GM12878 (cell line): ENCODE measurements at regions not wholly inside any gene's neighbourhood (a gene's known extent, or its start where the extent isn't known, plus 50 kb on each side); places are given as distances from the start of the nearest gene placed in this dataset.

Experiments used
- ATAC-seq: fragments of 200-7000 bp; cut with Tn5 transposase; 3 replicates; pipeline ENCODE4 v1.9.1; 2020; ENCODE audit warnings: mild to moderate bottlenecking, moderate library complexity
- BruUV-seq: library from RNA; stranded (reverse); fragments of 400-500 nt; replicated peaks from 2 replicates; lab custom pipeline; 2021; lab: Mats Ljungman, UMichigan
- CTCF ChIA-PET: fragments of 300-600 bp; sonication (Branson Sonifier 250); formaldehyde crosslinking; extraction: SDS; loops from one replicate; lab custom pipeline; 2021; ENCODE audit warnings: inconsistent platforms; lab: Yijun Ruan, JAX
- POLR2A ChIA-PET: fragments of 350-600 bp; formaldehyde crosslinking; extraction: SDS; loops from one replicate; lab custom pipeline; 2021; ENCODE audit warnings: inconsistent platforms; lab: Charles Lee
- RAD21 ChIA-PET: fragments of 300-600 bp; sonication (Branson Sonifier 250); formaldehyde crosslinking; loops from one replicate; lab custom pipeline; 2023; ENCODE audit warnings: antibody characterized with exemption; ENCODE audit not compliant: unreplicated experiment; lab: Charles Lee
- SMC1A ChIA-PET: fragments of 300-600 bp; sonication (Branson Sonifier 250); formaldehyde crosslinking; loops from one replicate; lab custom pipeline; 2023; ENCODE audit not compliant: unreplicated experiment, uncharacterized antibody; lab: Charles Lee
- DNase-seq: peaks from one replicate; pipeline ENCODE4 v3.0.0-alpha.2; 2011; ENCODE audit warnings: low read depth, low spot score
- FAIRE-seq: peaks from 3 replicates; lab custom pipeline; 2011; peaks lifted over from hg19 to GRCh38; lab: Jason Lieb, UNC
- H2AFZ ChIP-seq: 2 replicates; pipeline ENCODE4 v1.6.0; 2011; ENCODE audit warnings: low read depth, low read length, control low read depth; ENCODE audit not compliant: control insufficient read depth
- H3K27ac ChIP-seq: 2 replicates; pipeline ENCODE4 v1.5.1; 2011; ENCODE audit warnings: control low read depth; ENCODE audit not compliant: control insufficient read depth, insufficient read depth
- H3K27me3 ChIP-seq, 2 experiments: replicated peaks in 1 of 2; 2 replicates each; pipeline versions ENCODE4 v1.6.0 to v1.6.1; 2011; ENCODE audit warnings: low read length in 1 of 2; ENCODE audit not compliant: control insufficient read depth in 2 of 2, insufficient read depth in 2 of 2
- H3K36me3 ChIP-seq, 2 experiments: 2 replicates each; pipeline ENCODE4 v1.5.1; 2011; ENCODE audit warnings: low read length in 1 of 2; ENCODE audit not compliant: control insufficient read depth in 2 of 2, insufficient read depth in 2 of 2
- H3K4me1 ChIP-seq: 2 replicates; pipeline ENCODE4 v1.6.1; 2011; ENCODE audit warnings: mild to moderate bottlenecking, low read length, moderate library complexity, mixed read lengths; ENCODE audit not compliant: control insufficient read depth, insufficient read depth
- H3K4me2 ChIP-seq: 2 replicates; pipeline ENCODE4 v1.6.0; 2011; ENCODE audit warnings: control low read depth; ENCODE audit not compliant: control insufficient read depth, insufficient read depth
- H3K4me3 ChIP-seq: fragments of 200-600 bp; sonication (generic); 2 replicates; pipeline ENCODE4 v1.5.1; 2016
- H3K79me2 ChIP-seq: 2 replicates; pipeline ENCODE4 v1.6.0; 2011; ENCODE audit warnings: low read length; ENCODE audit not compliant: control insufficient read depth, insufficient read depth
- H3K9ac ChIP-seq: 2 replicates; pipeline ENCODE4 v1.8.0; 2011; ENCODE audit warnings: low read length, control low read depth, mixed read lengths; ENCODE audit not compliant: control insufficient read depth, insufficient read depth
- H3K9me3 ChIP-seq: replicated peaks from 3 replicates; pipeline ENCODE4 v1.5.1; 2011; ENCODE audit warnings: mild to moderate bottlenecking, low read length; ENCODE audit not compliant: control insufficient read depth, insufficient read depth
- H4K20me1 ChIP-seq: 2 replicates; pipeline ENCODE4 v1.6.0; 2011; ENCODE audit not compliant: control insufficient read depth, insufficient read depth
- ATF3 ChIP-seq: IDR thresholded peaks from 2 replicates; pipeline ENCODE4 v1.6.1; 2011; ENCODE audit warnings: low read depth, mild to moderate bottlenecking, low read length, moderate library complexity, borderline replicate concordance; ENCODE audit errors: extremely low read depth
- BACH1 ChIP-seq: fragments of 450-650 bp; IDR thresholded peaks from 2 replicates; pipeline ENCODE4 v1.6.1; 2017; ENCODE audit warnings: mild to moderate bottlenecking, borderline replicate concordance
- BCL11A ChIP-seq: IDR thresholded peaks from 2 replicates; pipeline ENCODE4 v1.6.1; 2011; ENCODE audit warnings: low read depth, low read length
- BHLHE40 ChIP-seq, 2 experiments: fragments of 450-650 bp in 1 of 2; IDR thresholded peaks; 2 replicates each; pipeline ENCODE4 v1.6.1; 2011 to 2017; ENCODE audit warnings: low read depth in 2 of 2, borderline replicate concordance in 1 of 2, improper control_type of control experiment in 1 of 2, low read length in 1 of 2, mild to moderate bottlenecking in 1 of 2
- BMI1 ChIP-seq: fragments of 450-650 bp; IDR thresholded peaks from 2 replicates; pipeline ENCODE4 v1.6.1; 2016; ENCODE audit warnings: mild to moderate bottlenecking, moderate library complexity, borderline replicate concordance
- BRCA1 ChIP-seq: IDR thresholded peaks from 2 replicates; pipeline ENCODE4 v1.6.1; 2011; ENCODE audit warnings: low read depth, low read length, improper control_type of control experiment
- LARP7 ChIP-seq: fragments of 450-650 bp; IDR thresholded peaks from 2 replicates; pipeline ENCODE4 v1.6.1; 2017; ENCODE audit warnings: mild to moderate bottlenecking
- MYC ChIP-seq: IDR thresholded peaks from 2 replicates; pipeline ENCODE4 v1.6.1; 2011; ENCODE audit warnings: mild to moderate bottlenecking, low read length, moderate library complexity, inconsistent platforms; ENCODE audit not compliant: insufficient read depth, insufficient replicate concordance, insufficient read length, severe bottlenecking
- NFIC ChIP-seq: IDR thresholded peaks from 2 replicates; pipeline ENCODE4 v1.6.1; 2012; ENCODE audit warnings: low read depth, mild to moderate bottlenecking, inconsistent platforms, low read length, moderate library complexity
- RAD51 ChIP-seq: fragments of 450-650 bp; IDR thresholded peaks from 2 replicates; pipeline ENCODE4 v1.6.1; 2016; ENCODE audit warnings: moderate library complexity, mild to moderate bottlenecking, inconsistent platforms
- SUPT20H ChIP-seq: IDR thresholded peaks from 2 replicates; pipeline ENCODE4 v1.6.1; 2011; ENCODE audit warnings: low read depth, mild to moderate bottlenecking, low read length, moderate library complexity, borderline replicate concordance; ENCODE audit not compliant: control insufficient read depth
- ZNF687 ChIP-seq: fragments of 450-650 bp; IDR thresholded peaks from 2 replicates; pipeline ENCODE4 v1.6.1; 2017; ENCODE audit warnings: mild to moderate bottlenecking, moderate library complexity
- WGBS: methylation state at CpG from one replicate; pipeline ENCODE4 v1.1.6; 2016; ENCODE audit warnings: low lambda C conversion rate; ENCODE audit not compliant: insufficient replicate concordance, insufficient coverage; ENCODE audit errors: missing lambda C conversion rate; 5-methylcytosine and 5-hydroxymethylcytosine counted together
- in situ Hi-C: fragments of 300-500 bp; cut with MboI; formaldehyde crosslinking; loops from 9 replicates; pipeline ENCODE4 v1.14.3; 2018; ENCODE audit warnings: mixed read lengths
- intact Hi-C: fragments of 100-400 bp; cut with micrococcal nuclease; formaldehyde crosslinking; loops from one replicate; pipeline ENCODE4 v1.14.2; 2022; ENCODE audit not compliant: unreplicated experiment

DNA sequence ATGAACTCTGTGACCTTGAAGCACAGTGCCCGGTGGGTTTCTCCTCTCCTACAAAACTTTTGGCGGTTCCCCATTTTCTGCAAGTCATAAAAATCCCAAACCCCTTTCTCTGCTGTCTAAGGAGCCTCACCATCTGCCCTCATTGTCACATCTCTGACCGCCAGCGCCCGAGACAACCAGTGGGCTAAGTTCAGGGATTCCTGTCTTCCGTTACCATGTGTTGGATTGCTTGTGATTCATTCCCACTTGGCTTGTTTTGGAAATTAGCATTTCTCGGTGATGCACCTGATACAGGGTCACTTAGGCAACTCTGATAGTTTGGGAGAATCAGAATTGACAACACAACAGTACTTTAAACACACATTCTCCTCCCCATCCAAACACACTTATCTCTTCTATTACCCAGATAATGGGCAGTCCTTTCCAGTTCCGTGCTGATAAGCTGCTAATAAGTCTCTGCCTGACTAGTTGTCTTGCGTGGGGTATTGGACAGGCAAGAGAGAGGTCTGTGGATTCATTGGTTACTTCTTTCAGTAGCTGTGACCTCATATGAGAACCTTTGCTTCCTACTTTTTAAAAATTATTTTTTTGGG is 70.0 kb upstream of the KLF4 start:
- no peaks in the 10 kb centered on the region for H3K79me2 ChIP-seq
- in situ Hi-C loops, result no loop called here
- WGBS, result 28% methylated on average over 9 of the region's 9 CpGs
- intact Hi-C loops, result no loop called here
- no peaks in the 10 kb centered on the region for H3K9me3 ChIP-seq
- ChIA-PET POLR2A (no interaction called here), SMC1A (no interaction called here), CTCF (interaction anchor here (0.7 kb wide), 1 partner anchor 713 kb away, joined by 4 read pairs; no protein-coding TSS in a partner anchor), RAD21 (no interaction called here)
- no peaks in the 10 kb centered on the region; a peak in 1 of 4 replicates for H3K27me3 ChIP-seq
- H3K4me1 ChIP-seq, result no peaks in the 10 kb centered on the region
- no peak for FAIRE-seq
- H3K36me3 ChIP-seq, result no peaks in the 10 kb centered on the region
- H3K9ac ChIP-seq, result no peak overlapping the region
- no peak for ATAC-seq
- TF ChIP-seq RAD51 (no peak), NFIC (no peak), BHLHE40 (IDR thresholded peaks at IDR 0.05; ENCODE audit: borderline replicate concordance in 1 of 2, low read depth in 2 of 2, low read length in 1 of 2) (no peak), BACH1 (no peak), BCL11A (no peak)
- no TSS peak for BruUV-seq
- no peaks in the 10 kb centered on the region for H4K20me1 ChIP-seq
- no peak overlapping the region for H3K4me3 ChIP-seq
- H2AFZ ChIP-seq, result no peak overlapping the region
- no peak overlapping the region for H3K4me2 ChIP-seq
- H3K27ac ChIP-seq, result no peak overlapping the region
- no peak for DNase-seq

DNA sequence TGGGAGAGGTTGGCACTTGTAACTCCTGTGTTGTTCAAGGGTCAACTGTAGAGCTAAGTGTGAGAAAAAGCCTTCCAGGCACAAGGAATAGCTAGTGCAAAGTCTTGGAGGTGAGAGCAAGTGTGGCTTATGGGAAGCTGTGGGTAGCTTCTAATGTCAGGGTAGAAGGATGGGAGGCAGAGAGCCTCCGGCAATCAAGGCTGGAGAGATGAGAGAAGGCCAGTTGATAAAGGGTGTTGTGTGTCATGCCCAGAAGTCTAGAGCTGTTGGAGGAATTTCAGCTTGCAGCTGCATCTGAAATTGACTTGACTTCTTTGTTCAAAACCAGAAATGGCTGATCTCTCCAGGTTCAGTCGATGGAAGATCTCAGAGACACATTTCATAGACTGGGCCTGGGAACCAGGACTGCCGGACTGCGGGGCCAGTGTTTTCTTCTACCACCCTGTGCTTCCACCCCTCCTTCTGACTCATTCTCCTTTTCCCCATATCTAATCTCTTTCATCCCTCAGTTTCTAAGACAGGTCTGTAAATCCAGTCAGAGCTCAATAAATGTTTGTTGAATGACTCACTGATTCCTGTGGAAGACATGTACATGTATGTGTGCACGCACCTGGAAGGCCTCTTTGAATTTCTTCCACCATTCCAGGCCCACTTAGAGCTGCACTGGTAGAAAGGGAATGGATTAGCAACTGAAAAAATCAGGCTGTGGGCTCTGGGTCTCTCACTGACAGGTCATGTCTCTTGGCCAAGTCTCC is 67.8 kb upstream of the KLF4 start:
- no peaks in the 10 kb centered on the region for H3K79me2 ChIP-seq
- ChIA-PET POLR2A (no interaction called here), SMC1A (no interaction called here), RAD21 (no interaction called here), CTCF (interaction anchor here (1.1 kb wide), 1 partner anchor 11 kb away, joined by 3 read pairs; no protein-coding TSS in a partner anchor)
- ATAC-seq, result no peak
- DNase-seq, result no peak
- 48% methylated on average over 5 of the region's 5 CpGs for WGBS
- FAIRE-seq, result no peak
- no peaks in the 10 kb centered on the region for H4K20me1 ChIP-seq
- H3K27ac ChIP-seq, result no peak overlapping the region
- BruUV-seq, result no TSS peak
- in situ Hi-C loops (no loop called here), intact Hi-C loops (no loop called here)
- H3K9ac ChIP-seq, result no peak overlapping the region
- H2AFZ ChIP-seq, result no peak overlapping the region
- H3K27me3 ChIP-seq, result no peaks in the 10 kb centered on the region; a peak in 1 of 4 replicates
- H3K4me1 ChIP-seq, result no peaks in the 10 kb centered on the region
- H3K4me2 ChIP-seq, result no peak overlapping the region
- H3K4me3 ChIP-seq, result no peak overlapping the region
- H3K9me3 ChIP-seq, result no peaks in the 10 kb centered on the region
- H3K36me3 ChIP-seq, result no peaks in the 10 kb centered on the region
- TF ChIP-seq SUPT20H, result no peak
- TF ChIP-seq LARP7, result no peak
- no peak for TF ChIP-seq BRCA1
- no peak for TF ChIP-seq ZNF687
- TF ChIP-seq MYC, result no peak
- no peak for TF ChIP-seq ATF3
- no peak for TF ChIP-seq BMI1
